ENCODE measurements at regions not wholly inside any gene's neighbourhood (a gene's known extent, or its start where the extent isn't known, plus 50 kb on each side); places are given as distances from the start of the nearest gene placed in this dataset.

- intact Hi-C loops (cut with DNase I) = no loop called here
- WGBS, 2 donors = 16 to 17% methylated on average over 12 of the region's 12 CpGs
- H3K36me3 ChIP-seq (ENCODE audit: control insufficient read depth in 1 of 2, insufficient read depth in 2 of 2, low read length in 1 of 2) = no peaks in the 10 kb centered on the region
- no peak overlapping the region for H3K4me3 ChIP-seq (ENCODE audit: low read length in 2 of 2)
- no peaks in the 10 kb centered on the region for H3K4me1 ChIP-seq (ENCODE audit: control insufficient read depth in 1 of 2, insufficient read depth in 2 of 2, low read length in 2 of 2)
- H3K27me3 ChIP-seq (ENCODE audit: control insufficient read depth in 1 of 2, insufficient read depth in 2 of 2, low read length in 1 of 2) = no peaks in the 10 kb centered on the region
- no peak for DNase-seq
- no peak overlapping the region for H3K27ac ChIP-seq (ENCODE audit: low read depth in 1 of 2, low read length in 2 of 2)
- no peak for ATAC-seq (ENCODE audit: low FRiP score)
- no peaks in the 10 kb centered on the region for H3K9me3 ChIP-seq (ENCODE audit: control insufficient read depth, low read length)
Measured at GRCh38 chr2:238790833-238791230, 57.1 kb upstream of the TWIST2 start.

- Histone ChIP-seq H3K27ac (ENCODE audit: low read depth in 1 of 2, low read length in 2 of 2) (no peak overlapping the region), H3K4me1 (ENCODE audit: control insufficient read depth in 1 of 2, insufficient read depth in 2 of 2, low read length in 2 of 2) (no peaks in the 10 kb centered on the region), H3K4me3 (ENCODE audit: low read length in 2 of 2) (no peak overlapping the region), H3K9me3 (ENCODE audit: control insufficient read depth, low read length) (no peaks in the 10 kb centered on the region), H3K36me3 (ENCODE audit: control insufficient read depth in 1 of 2, insufficient read depth in 2 of 2, low read length in 1 of 2) (no peaks in the 10 kb centered on the region), H3K27me3 (ENCODE audit: control insufficient read depth in 1 of 2, insufficient read depth in 2 of 2, low read length in 1 of 2) (no peaks in the 10 kb centered on the region)
- WGBS, 2 donors = 10 to 13% methylated on average over 14 of the region's 14 CpGs
- ATAC-seq (ENCODE audit: low FRiP score) = peak; percentile 41
- intact Hi-C loops (cut with DNase I) = no loop called here
- no peak for DNase-seq
Measured at GRCh38 chr2:238791354-238791753, 56.5 kb upstream of the TWIST2 start.

GRCh38 chr2:238793306-238793705, 54.6 kb upstream of the TWIST2 start:
- WGBS, 2 donors = 84 to 89% methylated on average over 5 of the region's 5 CpGs
- Histone ChIP-seq H3K36me3 (ENCODE audit: control insufficient read depth in 1 of 2, insufficient read depth in 2 of 2, low read length in 1 of 2) (no peaks in the 10 kb centered on the region), H3K4me3 (ENCODE audit: low read length in 2 of 2) (no peak overlapping the region), H3K9me3 (ENCODE audit: control insufficient read depth, low read length) (no peaks in the 10 kb centered on the region), H3K4me1 (ENCODE audit: control insufficient read depth in 1 of 2, insufficient read depth in 2 of 2, low read length in 2 of 2) (no peaks in the 10 kb centered on the region), H3K27me3 (ENCODE audit: control insufficient read depth in 1 of 2, insufficient read depth in 2 of 2, low read length in 1 of 2) (no peaks in the 10 kb centered on the region), H3K27ac (ENCODE audit: low read depth in 1 of 2, low read length in 2 of 2) (no peak overlapping the region)
- ATAC-seq (ENCODE audit: low FRiP score) = no peak
- no peak for DNase-seq
- intact Hi-C loops (cut with DNase I) = no loop called here

GRCh38 chr2:238793801-238794449, 54.0 kb upstream of the TWIST2 start:
- intact Hi-C loops (cut with DNase I) = no loop called here
- no peak overlapping the region for H3K27ac ChIP-seq (ENCODE audit: low read depth in 1 of 2, low read length in 2 of 2)
- no peaks in the 10 kb centered on the region for H3K9me3 ChIP-seq (ENCODE audit: control insufficient read depth, low read length)
- no peaks in the 10 kb centered on the region for H3K36me3 ChIP-seq (ENCODE audit: control insufficient read depth in 1 of 2, insufficient read depth in 2 of 2, low read length in 1 of 2)
- no peaks in the 10 kb centered on the region for H3K27me3 ChIP-seq (ENCODE audit: control insufficient read depth in 1 of 2, insufficient read depth in 2 of 2, low read length in 1 of 2)
- H3K4me1 ChIP-seq (ENCODE audit: control insufficient read depth in 1 of 2, insufficient read depth in 2 of 2, low read length in 2 of 2) = no peaks in the 10 kb centered on the region
- 88 to 90% methylated on average over 9 of the region's 9 CpGs for WGBS, 2 donors
- no peak for DNase-seq
- no peak for ATAC-seq (ENCODE audit: low FRiP score)
- H3K4me3 ChIP-seq (ENCODE audit: low read length in 2 of 2) = no peak overlapping the region

GRCh38 chr2:238796223-238796885, 51.5 kb upstream of the TWIST2 start:
- Histone ChIP-seq H3K36me3 (ENCODE audit: control insufficient read depth in 1 of 2, insufficient read depth in 2 of 2, low read length in 1 of 2) (no peaks in the 10 kb centered on the region), H3K4me3 (ENCODE audit: low read length in 2 of 2) (no peak overlapping the region)
- intact Hi-C loops (cut with DNase I) = no loop called here

GRCh38 chr2:238797537-238797936, 50.3 kb upstream of the TWIST2 start:
- intact Hi-C loops (cut with DNase I) = no loop called here
- 94 to 96% methylated on average over 8 of the region's 8 CpGs for WGBS, 2 donors
- DNase-seq (no peak), ATAC-seq (ENCODE audit: low FRiP score) (no peak)
- no peaks in the 10 kb centered on the region for H3K4me1 ChIP-seq (ENCODE audit: control insufficient read depth in 1 of 2, insufficient read depth in 2 of 2, low read length in 2 of 2)
- H3K27me3 ChIP-seq (ENCODE audit: control insufficient read depth in 1 of 2, insufficient read depth in 2 of 2, low read length in 1 of 2) = no peaks in the 10 kb centered on the region
- H3K9me3 ChIP-seq (ENCODE audit: control insufficient read depth, low read length) = no peaks in the 10 kb centered on the region
- H3K36me3 ChIP-seq (ENCODE audit: control insufficient read depth in 1 of 2, insufficient read depth in 2 of 2, low read length in 1 of 2) = no peaks in the 10 kb centered on the region
- H3K27ac ChIP-seq (ENCODE audit: low read depth in 1 of 2, low read length in 2 of 2) = no peak overlapping the region
- no peak overlapping the region for H3K4me3 ChIP-seq (ENCODE audit: low read length in 2 of 2)

More at GRCh38 chr2:238796223-238796885, 51.5 kb upstream of the TWIST2 start:
- WGBS, 2 donors = 76 to 84% methylated on average over 16 of the region's 16 CpGs
- no peaks in the 10 kb centered on the region for H3K9me3 ChIP-seq (ENCODE audit: control insufficient read depth, low read length)
- no peaks in the 10 kb centered on the region for H3K27me3 ChIP-seq (ENCODE audit: control insufficient read depth in 1 of 2, insufficient read depth in 2 of 2, low read length in 1 of 2)
- no peaks in the 10 kb centered on the region for H3K4me1 ChIP-seq (ENCODE audit: control insufficient read depth in 1 of 2, insufficient read depth in 2 of 2, low read length in 2 of 2)
- ATAC-seq (ENCODE audit: low FRiP score) (no peak), DNase-seq (no peak)
- H3K27ac ChIP-seq (ENCODE audit: low read depth in 1 of 2, low read length in 2 of 2) = no peak overlapping the region

All from aorta (tissue), 5 donors.